ENCODE measurements at regions not wholly inside any gene's neighbourhood (a gene's known extent, or its start where the extent isn't known, plus 50 kb on each side); places are given as distances from the start of the nearest gene placed in this dataset.
"Not testable (repeated sequence)": the region's sequence is repeated elsewhere in the genome, so short reads cannot be mapped to it uniquely, and the experiment has no call there.

- Histone ChIP-seq H3K4me1 (ENCODE audit: control insufficient read depth in 1 of 2, insufficient read depth in 2 of 2, low read length in 2 of 2) (no peaks in the 10 kb centered on the region), H3K4me3 (ENCODE audit: low read depth in 1 of 2, low read length in 2 of 2) (no peak overlapping the region), H3K27ac (ENCODE audit: low read depth, low read length) (no peak overlapping the region), H3K9me3 (ENCODE audit: control insufficient read depth in 1 of 2, low read length in 2 of 2) (no peaks in the 10 kb centered on the region), H3K27me3 (ENCODE audit: control insufficient read depth in 1 of 2, insufficient read depth in 2 of 2, low read length in 2 of 2) (peaks cover 0 to 2% of the 10 kb centered on the region in 2 donors), H3K36me3 (ENCODE audit: control insufficient read depth in 1 of 2, insufficient read depth in 2 of 2, low read length in 2 of 2) (no peaks in the 10 kb centered on the region), H3K9ac (ENCODE audit: low read depth in 1 of 2, low read length in 2 of 2) (no peak overlapping the region)
Measured at GRCh38 chr6:90687775-90688380, 101.0 kb upstream of the MAP3K7 start.

- H3K36me3 ChIP-seq (ENCODE audit: control insufficient read depth in 1 of 2, insufficient read depth in 2 of 2, low read length in 2 of 2): no peaks in the 10 kb centered on the region
- no peaks in the 10 kb centered on the region for H3K4me1 ChIP-seq (ENCODE audit: control insufficient read depth in 1 of 2, insufficient read depth in 2 of 2, low read length in 2 of 2)
- H3K27ac ChIP-seq (ENCODE audit: low read depth, low read length): no peak overlapping the region
- H3K4me3 ChIP-seq (ENCODE audit: low read depth in 1 of 2, low read length in 2 of 2): no peak overlapping the region
- no peak overlapping the region for H3K9ac ChIP-seq (ENCODE audit: low read depth in 1 of 2, low read length in 2 of 2)
- H3K9me3 ChIP-seq (ENCODE audit: control insufficient read depth in 1 of 2, low read length in 2 of 2): no peaks in the 10 kb centered on the region
- H3K27me3 ChIP-seq (ENCODE audit: control insufficient read depth in 1 of 2, insufficient read depth in 2 of 2, low read length in 2 of 2): peaks cover 0 to 2% of the 10 kb centered on the region in 2 donors
Measured at GRCh38 chr6:90681863-90682262, 95.0 kb upstream of the MAP3K7 start.

GRCh38 chr6:90678049-90678779, 91.3 kb upstream of the MAP3K7 start:
- no peak overlapping the region for H3K4me3 ChIP-seq (ENCODE audit: low read depth in 1 of 2, low read length in 2 of 2)
- H3K4me1 ChIP-seq (ENCODE audit: control insufficient read depth in 1 of 2, insufficient read depth in 2 of 2, low read length in 2 of 2): no peaks in the 10 kb centered on the region
- H3K36me3 ChIP-seq (ENCODE audit: control insufficient read depth in 1 of 2, insufficient read depth in 2 of 2, low read length in 2 of 2): no peaks in the 10 kb centered on the region
- no peaks in the 10 kb centered on the region for H3K27me3 ChIP-seq (ENCODE audit: control insufficient read depth in 1 of 2, insufficient read depth in 2 of 2, low read length in 2 of 2)
- no peak overlapping the region for H3K9ac ChIP-seq (ENCODE audit: low read depth in 1 of 2, low read length in 2 of 2)
- no peak overlapping the region for H3K27ac ChIP-seq (ENCODE audit: low read depth, low read length)
- no peaks in the 10 kb centered on the region for H3K9me3 ChIP-seq (ENCODE audit: control insufficient read depth in 1 of 2, low read length in 2 of 2)

- Histone ChIP-seq H3K27me3 (ENCODE audit: control insufficient read depth in 1 of 2, insufficient read depth in 2 of 2, low read length in 2 of 2) (no peaks in the 10 kb centered on the region), H3K9ac (ENCODE audit: low read depth in 1 of 2, low read length in 2 of 2) (no peak overlapping the region), H3K4me1 (ENCODE audit: control insufficient read depth in 1 of 2, insufficient read depth in 2 of 2, low read length in 2 of 2) (no peaks in the 10 kb centered on the region), H3K9me3 (ENCODE audit: control insufficient read depth in 1 of 2, low read length in 2 of 2) (no peaks in the 10 kb centered on the region), H3K36me3 (ENCODE audit: control insufficient read depth in 1 of 2, insufficient read depth in 2 of 2, low read length in 2 of 2) (no peaks in the 10 kb centered on the region), H3K27ac (ENCODE audit: low read depth, low read length) (no peak overlapping the region), H3K4me3 (ENCODE audit: low read depth in 1 of 2, low read length in 2 of 2) (no peak overlapping the region)
Measured at GRCh38 chr6:90677440-90677839, 90.6 kb upstream of the MAP3K7 start.

- Histone ChIP-seq H3K36me3 (ENCODE audit: control insufficient read depth in 1 of 2, insufficient read depth in 2 of 2, low read length in 2 of 2) (no peaks in the 10 kb centered on the region), H3K4me1 (ENCODE audit: control insufficient read depth in 1 of 2, insufficient read depth in 2 of 2, low read length in 2 of 2) (no peaks in the 10 kb centered on the region), H3K9me3 (ENCODE audit: control insufficient read depth in 1 of 2, low read length in 2 of 2) (no peaks in the 10 kb centered on the region), H3K27me3 (ENCODE audit: control insufficient read depth in 1 of 2, insufficient read depth in 2 of 2, low read length in 2 of 2) (no peaks in the 10 kb centered on the region), H3K27ac (ENCODE audit: low read depth, low read length) (no peak overlapping the region), H3K9ac (ENCODE audit: low read depth in 1 of 2, low read length in 2 of 2) (no peak overlapping the region), H3K4me3 (ENCODE audit: low read depth in 1 of 2, low read length in 2 of 2) (no peak overlapping the region)
Measured at GRCh38 chr6:90676516-90677300, 89.8 kb upstream of the MAP3K7 start.

- H3K27ac ChIP-seq (ENCODE audit: low read depth, low read length); H3K9me3 ChIP-seq (ENCODE audit: control insufficient read depth in 1 of 2, low read length in 2 of 2); H3K9ac ChIP-seq (ENCODE audit: low read depth in 1 of 2, low read length in 2 of 2); H3K4me3 ChIP-seq (ENCODE audit: low read depth in 1 of 2, low read length in 2 of 2); H3K4me1 ChIP-seq (ENCODE audit: control insufficient read depth in 1 of 2, insufficient read depth in 2 of 2, low read length in 2 of 2); H3K36me3 ChIP-seq (ENCODE audit: control insufficient read depth in 1 of 2, insufficient read depth in 2 of 2, low read length in 2 of 2); H3K27me3 ChIP-seq (ENCODE audit: control insufficient read depth in 1 of 2, insufficient read depth in 2 of 2, low read length in 2 of 2): not testable (repeated sequence)
Measured at GRCh38 chr6:90675107-90675506, 88.2 kb upstream of the MAP3K7 start.

- H3K4me1 ChIP-seq (ENCODE audit: control insufficient read depth in 1 of 2, insufficient read depth in 2 of 2, low read length in 2 of 2); H3K27me3 ChIP-seq (ENCODE audit: control insufficient read depth in 1 of 2, insufficient read depth in 2 of 2, low read length in 2 of 2); H3K27ac ChIP-seq (ENCODE audit: low read depth, low read length); H3K4me3 ChIP-seq (ENCODE audit: low read depth in 1 of 2, low read length in 2 of 2); H3K9ac ChIP-seq (ENCODE audit: low read depth in 1 of 2, low read length in 2 of 2); H3K9me3 ChIP-seq (ENCODE audit: control insufficient read depth in 1 of 2, low read length in 2 of 2); H3K36me3 ChIP-seq (ENCODE audit: control insufficient read depth in 1 of 2, insufficient read depth in 2 of 2, low read length in 2 of 2): not testable (repeated sequence)
Measured at GRCh38 chr6:90674077-90674476, 87.2 kb upstream of the MAP3K7 start.

GRCh38 chr6:90669846-90670245, 83.0 kb upstream of the MAP3K7 start:
- Histone ChIP-seq H3K9me3 (ENCODE audit: control insufficient read depth in 1 of 2, low read length in 2 of 2) (no peaks in the 10 kb centered on the region), H3K9ac (ENCODE audit: low read depth in 1 of 2, low read length in 2 of 2) (no peak overlapping the region), H3K4me1 (ENCODE audit: control insufficient read depth in 1 of 2, insufficient read depth in 2 of 2, low read length in 2 of 2) (no peaks in the 10 kb centered on the region), H3K36me3 (ENCODE audit: control insufficient read depth in 1 of 2, insufficient read depth in 2 of 2, low read length in 2 of 2) (no peaks in the 10 kb centered on the region), H3K27ac (ENCODE audit: low read depth, low read length) (no peak overlapping the region), H3K4me3 (ENCODE audit: low read depth in 1 of 2, low read length in 2 of 2) (no peak overlapping the region), H3K27me3 (ENCODE audit: control insufficient read depth in 1 of 2, insufficient read depth in 2 of 2, low read length in 2 of 2) (no peaks in the 10 kb centered on the region)

GRCh38 chr6:90669420-90669819, 82.5 kb upstream of the MAP3K7 start:
- Histone ChIP-seq H3K36me3 (ENCODE audit: control insufficient read depth in 1 of 2, insufficient read depth in 2 of 2, low read length in 2 of 2) (no peaks in the 10 kb centered on the region), H3K4me1 (ENCODE audit: control insufficient read depth in 1 of 2, insufficient read depth in 2 of 2, low read length in 2 of 2) (no peaks in the 10 kb centered on the region), H3K9me3 (ENCODE audit: control insufficient read depth in 1 of 2, low read length in 2 of 2) (no peaks in the 10 kb centered on the region), H3K9ac (ENCODE audit: low read depth in 1 of 2, low read length in 2 of 2) (no peak overlapping the region), H3K4me3 (ENCODE audit: low read depth in 1 of 2, low read length in 2 of 2) (no peak overlapping the region), H3K27me3 (ENCODE audit: control insufficient read depth in 1 of 2, insufficient read depth in 2 of 2, low read length in 2 of 2) (no peaks in the 10 kb centered on the region), H3K27ac (ENCODE audit: low read depth, low read length) (no peak overlapping the region)

GRCh38 chr6:90668141-90668540, 81.3 kb upstream of the MAP3K7 start:
- no peak overlapping the region for H3K4me3 ChIP-seq (ENCODE audit: low read depth in 1 of 2, low read length in 2 of 2)
- H3K36me3 ChIP-seq (ENCODE audit: control insufficient read depth in 1 of 2, insufficient read depth in 2 of 2, low read length in 2 of 2): no peaks in the 10 kb centered on the region
- H3K9me3 ChIP-seq (ENCODE audit: control insufficient read depth in 1 of 2, low read length in 2 of 2): peaks cover 0 to 4% of the 10 kb centered on the region in 2 donors
- H3K27me3 ChIP-seq (ENCODE audit: control insufficient read depth in 1 of 2, insufficient read depth in 2 of 2, low read length in 2 of 2): no peaks in the 10 kb centered on the region
- H3K4me1 ChIP-seq (ENCODE audit: control insufficient read depth in 1 of 2, insufficient read depth in 2 of 2, low read length in 2 of 2): no peaks in the 10 kb centered on the region
- H3K9ac ChIP-seq (ENCODE audit: low read depth in 1 of 2, low read length in 2 of 2): no peak overlapping the region
- H3K27ac ChIP-seq (ENCODE audit: low read depth, low read length): no peak overlapping the region
